GM12878 (cell line): ENCODE measurements at regions not wholly inside any gene's neighbourhood (a gene's known extent, or its start where the extent isn't known, plus 50 kb on each side); places are given as distances from the start of the nearest gene placed in this dataset.

Experiments used
- ATAC-seq: fragments of 200-7000 bp; cut with Tn5 transposase; 3 replicates; pipeline ENCODE4 v1.9.1; 2020; ENCODE audit warnings: mild to moderate bottlenecking, moderate library complexity
- BruUV-seq: library from RNA; stranded (reverse); fragments of 400-500 nt; replicated peaks from 2 replicates; lab custom pipeline; 2021; lab: Mats Ljungman, UMichigan
- CTCF ChIA-PET: fragments of 300-600 bp; sonication (Branson Sonifier 250); formaldehyde crosslinking; extraction: SDS; loops from one replicate; lab custom pipeline; 2021; ENCODE audit warnings: inconsistent platforms; lab: Yijun Ruan, JAX
- POLR2A ChIA-PET: fragments of 350-600 bp; formaldehyde crosslinking; extraction: SDS; loops from one replicate; lab custom pipeline; 2021; ENCODE audit warnings: inconsistent platforms; lab: Charles Lee
- RAD21 ChIA-PET: fragments of 300-600 bp; sonication (Branson Sonifier 250); formaldehyde crosslinking; loops from one replicate; lab custom pipeline; 2023; ENCODE audit warnings: antibody characterized with exemption; ENCODE audit not compliant: unreplicated experiment; lab: Charles Lee
- SMC1A ChIA-PET: fragments of 300-600 bp; sonication (Branson Sonifier 250); formaldehyde crosslinking; loops from one replicate; lab custom pipeline; 2023; ENCODE audit not compliant: unreplicated experiment, uncharacterized antibody; lab: Charles Lee
- DNase-seq: peaks from one replicate; pipeline ENCODE4 v3.0.0-alpha.2; 2011; ENCODE audit warnings: low read depth, low spot score
- FAIRE-seq: peaks from 3 replicates; lab custom pipeline; 2011; peaks lifted over from hg19 to GRCh38; lab: Jason Lieb, UNC
- H2AFZ ChIP-seq: 2 replicates; pipeline ENCODE4 v1.6.0; 2011; ENCODE audit warnings: low read depth, low read length, control low read depth; ENCODE audit not compliant: control insufficient read depth
- H3K27ac ChIP-seq: 2 replicates; pipeline ENCODE4 v1.5.1; 2011; ENCODE audit warnings: control low read depth; ENCODE audit not compliant: control insufficient read depth, insufficient read depth
- H3K27me3 ChIP-seq, 2 experiments: replicated peaks in 1 of 2; 2 replicates each; pipeline versions ENCODE4 v1.6.0 to v1.6.1; 2011; ENCODE audit warnings: low read length in 1 of 2; ENCODE audit not compliant: control insufficient read depth in 2 of 2, insufficient read depth in 2 of 2
- H3K36me3 ChIP-seq, 2 experiments: 2 replicates each; pipeline ENCODE4 v1.5.1; 2011; ENCODE audit warnings: low read length in 1 of 2; ENCODE audit not compliant: control insufficient read depth in 2 of 2, insufficient read depth in 2 of 2
- H3K4me1 ChIP-seq: 2 replicates; pipeline ENCODE4 v1.6.1; 2011; ENCODE audit warnings: mild to moderate bottlenecking, low read length, moderate library complexity, mixed read lengths; ENCODE audit not compliant: control insufficient read depth, insufficient read depth
- H3K4me2 ChIP-seq: 2 replicates; pipeline ENCODE4 v1.6.0; 2011; ENCODE audit warnings: control low read depth; ENCODE audit not compliant: control insufficient read depth, insufficient read depth
- H3K4me3 ChIP-seq: fragments of 200-600 bp; sonication (generic); 2 replicates; pipeline ENCODE4 v1.5.1; 2016
- H3K79me2 ChIP-seq: 2 replicates; pipeline ENCODE4 v1.6.0; 2011; ENCODE audit warnings: low read length; ENCODE audit not compliant: control insufficient read depth, insufficient read depth
- H3K9ac ChIP-seq: 2 replicates; pipeline ENCODE4 v1.8.0; 2011; ENCODE audit warnings: low read length, control low read depth, mixed read lengths; ENCODE audit not compliant: control insufficient read depth, insufficient read depth
- H3K9me3 ChIP-seq: replicated peaks from 3 replicates; pipeline ENCODE4 v1.5.1; 2011; ENCODE audit warnings: mild to moderate bottlenecking, low read length; ENCODE audit not compliant: control insufficient read depth, insufficient read depth
- H4K20me1 ChIP-seq: 2 replicates; pipeline ENCODE4 v1.6.0; 2011; ENCODE audit not compliant: control insufficient read depth, insufficient read depth
- BHLHE40 ChIP-seq, 2 experiments: fragments of 450-650 bp in 1 of 2; IDR thresholded peaks; 2 replicates each; pipeline ENCODE4 v1.6.1; 2011 to 2017; ENCODE audit warnings: low read depth in 2 of 2, borderline replicate concordance in 1 of 2, improper control_type of control experiment in 1 of 2, low read length in 1 of 2, mild to moderate bottlenecking in 1 of 2
- EED ChIP-seq: sonication (generic); IDR thresholded peaks from 2 replicates; pipeline ENCODE4 v1.6.1; 2016; ENCODE audit warnings: antibody characterized with exemption, low read depth
- IRF4 ChIP-seq: IDR thresholded peaks from 2 replicates; pipeline ENCODE4 v1.6.1; 2011; ENCODE audit warnings: low read depth, low read length
- JUND ChIP-seq: IDR thresholded peaks from 2 replicates; pipeline ENCODE4 v1.6.1; 2012; ENCODE audit warnings: low read depth, mild to moderate bottlenecking, low read length, improper control_type of control experiment, moderate library complexity
- NFYA ChIP-seq: IDR thresholded peaks from 2 replicates; pipeline ENCODE4 v1.6.1; 2011; ENCODE audit warnings: low read depth, mild to moderate bottlenecking, low read length, improper control_type of control experiment, borderline replicate concordance
- NR2F1 ChIP-seq: fragments of 450-650 bp; conservative IDR thresholded peaks from 2 replicates; pipeline ENCODE4 v1.6.1; 2017; ENCODE audit warnings: mild to moderate bottlenecking
- PAX8 ChIP-seq: fragments of 450-650 bp; IDR thresholded peaks from 2 replicates; pipeline ENCODE4 v1.6.1; 2017; ENCODE audit warnings: mild to moderate bottlenecking, moderate library complexity
- RELA ChIP-seq: fragments of 450-650 bp; IDR thresholded peaks from 2 replicates; pipeline ENCODE4 v1.8.0; 2014; ENCODE audit warnings: borderline replicate concordance; ENCODE audit not compliant: partially characterized antibody
- WGBS: methylation state at CpG from one replicate; pipeline ENCODE4 v1.1.6; 2016; ENCODE audit warnings: low lambda C conversion rate; ENCODE audit not compliant: insufficient replicate concordance, insufficient coverage; ENCODE audit errors: missing lambda C conversion rate; 5-methylcytosine and 5-hydroxymethylcytosine counted together
- in situ Hi-C: fragments of 300-500 bp; cut with MboI; formaldehyde crosslinking; loops from 9 replicates; pipeline ENCODE4 v1.14.3; 2018; ENCODE audit warnings: mixed read lengths
- intact Hi-C: fragments of 100-400 bp; cut with micrococcal nuclease; formaldehyde crosslinking; loops from one replicate; pipeline ENCODE4 v1.14.2; 2022; ENCODE audit not compliant: unreplicated experiment
- TF ChIP-seq, protein P1 (sequence below): IDR thresholded peaks from 2 replicates; pipeline ENCODE4 v1.6.1; 2012; ENCODE audit warnings: low read length, inconsistent platforms

DNA sequence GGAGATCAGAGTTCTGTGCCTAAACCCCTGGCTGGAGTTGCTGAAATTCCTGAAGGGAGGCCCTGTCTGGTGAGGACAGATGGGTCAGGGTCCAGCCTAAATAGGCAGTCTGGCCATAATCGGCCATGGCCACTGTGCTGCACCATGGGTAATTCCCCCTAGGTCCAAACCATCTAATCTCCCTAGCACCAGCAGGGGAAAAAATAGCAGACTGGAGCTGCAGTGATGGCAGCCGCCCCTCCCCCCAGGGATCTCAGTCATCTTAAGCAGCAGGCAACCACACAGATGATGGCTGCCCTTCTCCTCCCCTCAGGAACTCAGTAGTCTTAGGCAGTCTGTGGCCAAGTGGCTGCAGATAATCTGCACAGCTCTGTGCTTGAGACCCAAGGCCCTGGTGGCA lies 68.4 kb upstream of the CD96 start:
- DNase-seq = no peak
- intact Hi-C loops (no loop called here), in situ Hi-C loops (no loop called here)
- H3K27me3 ChIP-seq = no peaks in the 10 kb centered on the region
- no peak overlapping the region for H3K4me2 ChIP-seq
- RAD21 ChIA-PET = no interaction called here
- no peak for ATAC-seq
- BruUV-seq = no TSS peak
- no peaks in the 10 kb centered on the region for H3K4me1 ChIP-seq
- H2AFZ ChIP-seq = no peak overlapping the region
- TF ChIP-seq PAX8 (no peak), EED (no peak), BHLHE40 (IDR thresholded peaks at IDR 0.05; ENCODE audit: borderline replicate concordance in 1 of 2, low read depth in 2 of 2, low read length in 1 of 2) (no peak), JUND (no peak), IRF4 (no peak), NR2F1 (no peak)
- FAIRE-seq = no peak
- H3K36me3 ChIP-seq = no peaks in the 10 kb centered on the region
- no peaks in the 10 kb centered on the region for H4K20me1 ChIP-seq
- SMC1A ChIA-PET = no interaction called here
- no peaks in the 10 kb centered on the region for H3K79me2 ChIP-seq
- 36% methylated on average over 2 of the region's 2 CpGs for WGBS
- no peaks in the 10 kb centered on the region for H3K9me3 ChIP-seq
- no peak overlapping the region for H3K27ac ChIP-seq
- CTCF ChIA-PET = interaction anchor here (0.7 kb wide), 1 partner anchor 1472 kb away, joined by 3 read pairs; no protein-coding TSS in a partner anchor
- no peak overlapping the region for H3K9ac ChIP-seq
- no peak overlapping the region for H3K4me3 ChIP-seq
- POLR2A ChIA-PET = no interaction called here

DNA sequence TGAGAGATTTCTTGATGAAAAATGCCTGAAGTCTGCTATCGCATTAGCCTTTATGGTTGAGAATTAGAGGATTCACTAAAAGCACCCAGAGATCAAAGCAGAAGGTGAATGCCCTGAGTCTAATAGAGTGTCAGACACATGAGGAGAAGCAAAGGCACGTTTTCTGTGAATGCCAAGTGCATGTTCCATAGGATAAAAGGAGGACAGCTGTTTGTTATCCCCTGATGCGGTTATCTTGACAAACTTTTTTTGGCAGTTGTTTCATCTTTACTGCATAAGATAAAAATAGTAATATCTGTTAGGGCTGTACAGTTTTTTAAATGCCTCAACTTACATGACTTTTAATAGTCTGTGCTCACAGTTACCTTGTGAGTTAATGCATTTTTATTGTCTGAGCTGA lies 65.3 kb upstream of the CD96 start:
- no TSS peak for BruUV-seq
- in situ Hi-C loops = no loop called here
- no peak for ATAC-seq

More for the DNA sequence above, 65.3 kb upstream of the CD96 start:
- H2AFZ ChIP-seq = no peak overlapping the region
- no peak overlapping the region for H3K9ac ChIP-seq
- intact Hi-C loops = no loop called here
- no peaks in the 10 kb centered on the region for H3K4me1 ChIP-seq
- no peak overlapping the region for H3K27ac ChIP-seq
- H3K36me3 ChIP-seq = no peaks in the 10 kb centered on the region
- DNase-seq (no peak), FAIRE-seq (no peak)
- ChIA-PET SMC1A (no interaction called here), RAD21 (no interaction called here), CTCF (no interaction called here)
- no peaks in the 10 kb centered on the region for H3K9me3 ChIP-seq
- no peak overlapping the region for H3K4me3 ChIP-seq
- 52% methylated on average over 3 of the region's 3 CpGs for WGBS
- no peaks in the 10 kb centered on the region for H3K27me3 ChIP-seq
- H3K4me2 ChIP-seq = no peak overlapping the region
- TF ChIP-seq NFYA (no peak), RELA (no peak)
- TF ChIP-seq, protein P1, sequence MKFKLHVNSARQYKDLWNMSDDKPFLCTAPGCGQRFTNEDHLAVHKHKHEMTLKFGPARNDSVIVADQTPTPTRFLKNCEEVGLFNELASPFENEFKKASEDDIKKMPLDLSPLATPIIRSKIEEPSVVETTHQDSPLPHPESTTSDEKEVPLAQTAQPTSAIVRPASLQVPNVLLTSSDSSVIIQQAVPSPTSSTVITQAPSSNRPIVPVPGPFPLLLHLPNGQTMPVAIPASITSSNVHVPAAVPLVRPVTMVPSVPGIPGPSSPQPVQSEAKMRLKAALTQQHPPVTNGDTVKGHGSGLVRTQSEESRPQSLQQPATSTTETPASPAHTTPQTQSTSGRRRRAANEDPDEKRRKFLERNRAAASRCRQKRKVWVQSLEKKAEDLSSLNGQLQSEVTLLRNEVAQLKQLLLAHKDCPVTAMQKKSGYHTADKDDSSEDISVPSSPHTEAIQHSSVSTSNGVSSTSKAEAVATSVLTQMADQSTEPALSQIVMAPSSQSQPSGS = no peak
- TF ChIP-seq, all 136 proteins: peak for 0
- no peaks in the 10 kb centered on the region for H3K79me2 ChIP-seq
- H4K20me1 ChIP-seq = no peaks in the 10 kb centered on the region
- POLR2A ChIA-PET = no interaction called here
